Spleen (tissue), 11 donors: ENCODE measurements at regions not wholly inside any gene's neighbourhood (a gene's known extent, or its start where the extent isn't known, plus 50 kb on each side); places are given as distances from the start of the nearest gene placed in this dataset.

Experiments
- DNase-seq: peaks from one replicate; pipeline ENCODE4 v3.0.0-alpha.2; 2020
- H3K27ac ChIP-seq, 8 donors: fragments of 200-600 bp; sonication (generic) in 7 of 8; 1 replicate in 4 of 8; 2 replicates in 4 of 8; pipeline versions ENCODE4 v1.5.0 to v1.8.0; 2016 to 2021; ENCODE audit warnings: inconsistent platforms in 4 of 8, mild to moderate bottlenecking in 4 of 8, moderate library complexity in 1 of 8
- H3K27me3 ChIP-seq, 7 donors: fragments of 200-600 bp; sonication (generic) in 6 of 7; replicated peaks in 1 of 7; 1 replicate in 4 of 7; 2 replicates in 3 of 7; pipeline versions ENCODE4 v1.5.0 to v1.8.0; 2016 to 2021; ENCODE audit warnings: inconsistent platforms in 3 of 7, mild to moderate bottlenecking in 1 of 7
- H3K36me3 ChIP-seq, 6 donors: fragments of 200-600 bp; sonication (generic) in 5 of 6; 1 replicate in 4 of 6; 2 replicates in 2 of 6; pipeline versions ENCODE4 v1.5.0 to v1.8.0; 2016 to 2021; ENCODE audit warnings: inconsistent platforms in 2 of 6
- H3K4me1 ChIP-seq, 6 donors: fragments of 200-600 bp; sonication (generic) in 5 of 6; 1 replicate in 3 of 6; 2 replicates in 3 of 6; pipeline versions ENCODE4 v1.5.0 to v1.8.0; 2016 to 2021; ENCODE audit warnings: inconsistent platforms in 3 of 6
- H3K4me3 ChIP-seq, 8 donors: fragments of 200-600 bp; sonication (generic) in 7 of 8; 1 replicate in 4 of 8; 2 replicates in 4 of 8; pipeline versions ENCODE4 v1.5.0 to v1.8.0; 2016 to 2021; ENCODE audit warnings: inconsistent platforms in 4 of 8, mild to moderate bottlenecking in 4 of 8, moderate library complexity in 2 of 8
- H3K9me3 ChIP-seq, 8 donors: fragments of 200-600 bp; sonication (generic) in 7 of 8; 1 replicate in 4 of 8; 2 replicates in 4 of 8; pipeline versions ENCODE4 v1.5.0 to v1.8.0; 2016 to 2021; ENCODE audit warnings: inconsistent platforms in 4 of 8
- CTCF ChIP-seq, 11 experiments: fragments of 200-600 bp in 7 of 11; fragments of 450-650 bp in 4 of 11; sonication (generic) in 4 of 11; IDR thresholded peaks in 8 of 11; conservative IDR thresholded peaks in 3 of 11; 1 replicate in 7 of 11; 2 replicates in 4 of 11; pipeline versions ENCODE4 v1.4.0 to v1.8.0; 2016 to 2021; ENCODE audit warnings: antibody characterized with exemption in 11 of 11, inconsistent platforms in 4 of 11, mild to moderate bottlenecking in 1 of 11
- POLR2A ChIP-seq, 3 donors: fragments of 450-650 bp; IDR thresholded peaks; one replicate each; pipeline ENCODE4 v1.5.1; 2017; ENCODE audit warnings: antibody characterized with exemption in 3 of 3, mild to moderate bottlenecking in 1 of 3
- POLR2AphosphoS5 ChIP-seq, 3 donors: sonication (generic); formaldehyde crosslinking; IDR thresholded peaks; one replicate each; pipeline ENCODE4 v1.5.1; 2017; ENCODE audit warnings: antibody characterized with exemption in 3 of 3
- WGBS, 5 donors: extraction: QIAGEN DNeasy Blood & Tissue Kit in 3 of 5; methylation state at CpG; one replicate each; pipeline versions ENCODE4 v1.1.5 to v1.1.7; 2013 to 2018; 5-methylcytosine and 5-hydroxymethylcytosine counted together
- intact Hi-C: fragments of 100-400 bp; cut with DNase I; formaldehyde crosslinking; loops from one replicate; pipeline ENCODE4 v1.15.0; 2023; ENCODE audit warnings: low total_unique reads
- donor health status: healthy with polysubstance abuse.
- donor health status: DM: no; HTN: no; CAD: no; lungs with moderate emphysema.
- donor health status: DM: no; HTN: no; CAD: no.
- donor health status: Bipolar disorder and iron deficiency.
- donor health status: healthy.
- donor health status: DM: no; HTN: no; CAD: no.
- donor health status: DM: yes; HTN: yes; CAD: no.

GRCh38 chr2:228628682-228629081 is 447.2 kb upstream of the SPHKAP start:
- no peaks in the 10 kb centered on the region for H3K27me3 ChIP-seq
- TF ChIP-seq POLR2AphosphoS5 (IDR thresholded peaks at IDR 0.05): no peak
- no peak for TF ChIP-seq CTCF (IDR thresholded peaks at IDR 0.05 in 8 of 11, conservative IDR thresholded peaks at IDR 0.05 in 3 of 11)
- no peak for TF ChIP-seq POLR2A (IDR thresholded peaks at IDR 0.05)
- H3K4me1 ChIP-seq: no peaks in the 10 kb centered on the region
- 79 to 91% (median 87%) methylated on average over 4 of the region's 4 CpGs for WGBS, 5 donors
- H3K4me3 ChIP-seq: no peak overlapping the region
- intact Hi-C loops: no loop called here
- H3K36me3 ChIP-seq: no peaks in the 10 kb centered on the region
- no peak for DNase-seq
- H3K27ac ChIP-seq: no peak overlapping the region
- peaks cover 0 to 5% (median 0%) of the 10 kb centered on the region in 8 donors for H3K9me3 ChIP-seq

GRCh38 chr2:228627510-228627909 is 446.0 kb upstream of the SPHKAP start:
- H3K4me1 ChIP-seq: no peaks in the 10 kb centered on the region
- intact Hi-C loops: no loop called here
- WGBS, 5 donors: 69 to 82% (median 74%) methylated on average over 4 of the region's 4 CpGs
- peaks cover 0 to 5% (median 0%) of the 10 kb centered on the region in 8 donors for H3K9me3 ChIP-seq
- no peaks in the 10 kb centered on the region for H3K27me3 ChIP-seq
- H3K36me3 ChIP-seq: no peaks in the 10 kb centered on the region
- H3K4me3 ChIP-seq: no peak overlapping the region
- no peak for DNase-seq
- TF ChIP-seq POLR2A (IDR thresholded peaks at IDR 0.05): no peak
- no peak for TF ChIP-seq CTCF (IDR thresholded peaks at IDR 0.05 in 8 of 11, conservative IDR thresholded peaks at IDR 0.05 in 3 of 11)
- TF ChIP-seq POLR2AphosphoS5 (IDR thresholded peaks at IDR 0.05): no peak
- no peak overlapping the region for H3K27ac ChIP-seq

GRCh38 chr2:228625481-228625880 is 444.0 kb upstream of the SPHKAP start:
- Histone ChIP-seq H3K4me3 (no peak overlapping the region), H3K4me1 (no peaks in the 10 kb centered on the region), H3K9me3 (peaks cover 0 to 5% (median 0%) of the 10 kb centered on the region in 8 donors), H3K36me3 (no peaks in the 10 kb centered on the region), H3K27me3 (no peaks in the 10 kb centered on the region), H3K27ac (no peak overlapping the region)
- DNase-seq: no peak
- intact Hi-C loops: no loop called here
- 69 to 78% (median 74%) methylated on average over 3 of the region's 3 CpGs for WGBS, 5 donors
- TF ChIP-seq POLR2AphosphoS5 (IDR thresholded peaks at IDR 0.05) (no peak), POLR2A (IDR thresholded peaks at IDR 0.05) (no peak), CTCF (IDR thresholded peaks at IDR 0.05 in 8 of 11, conservative IDR thresholded peaks at IDR 0.05 in 3 of 11) (no peak)

- 92 to 98% (median 94%) methylated on average over 1 of the region's 1 CpG for WGBS, 5 donors
- no peaks in the 10 kb centered on the region for H3K36me3 ChIP-seq
- no peak overlapping the region for H3K27ac ChIP-seq
- DNase-seq: no peak
- TF ChIP-seq CTCF (IDR thresholded peaks at IDR 0.05 in 8 of 11, conservative IDR thresholded peaks at IDR 0.05 in 3 of 11) (no peak), POLR2A (IDR thresholded peaks at IDR 0.05) (no peak), POLR2AphosphoS5 (IDR thresholded peaks at IDR 0.05) (no peak)
- no peak overlapping the region for H3K4me3 ChIP-seq
- H3K9me3 ChIP-seq: peaks cover 0 to 5% (median 0%) of the 10 kb centered on the region in 8 donors
- H3K27me3 ChIP-seq: no peaks in the 10 kb centered on the region
- intact Hi-C loops: no loop called here
- H3K4me1 ChIP-seq: no peaks in the 10 kb centered on the region
These were observed 443.2 kb upstream of the SPHKAP start for GRCh38 chr2:228624733-228625132.
